ENCODE measurements at regions not wholly inside any gene's neighbourhood (a gene's known extent, or its start where the extent isn't known, plus 50 kb on each side); places are given as distances from the start of the nearest gene placed in this dataset.

DNA sequence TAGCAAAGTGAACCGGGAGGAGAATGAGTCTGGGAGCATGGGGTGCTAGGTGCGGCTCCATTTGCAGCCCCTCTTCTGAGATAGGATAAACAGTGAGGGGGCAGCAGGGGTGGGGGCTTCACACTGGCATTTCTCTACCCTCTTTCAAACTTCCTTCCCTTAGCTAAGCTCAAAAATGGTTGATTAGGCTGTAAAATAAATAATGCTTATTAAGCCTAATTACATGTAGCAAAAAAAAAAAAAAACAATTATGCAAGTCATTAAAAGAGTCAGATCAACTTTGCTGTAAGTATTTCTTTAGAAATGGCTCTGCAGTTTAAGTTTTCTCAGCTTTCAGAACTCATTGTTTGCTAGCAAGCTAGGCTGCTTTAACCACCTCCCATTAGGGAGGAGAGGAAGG is 182.7 kb upstream of the FBXO11 start:
- TF ChIP-seq, protein P1, sequence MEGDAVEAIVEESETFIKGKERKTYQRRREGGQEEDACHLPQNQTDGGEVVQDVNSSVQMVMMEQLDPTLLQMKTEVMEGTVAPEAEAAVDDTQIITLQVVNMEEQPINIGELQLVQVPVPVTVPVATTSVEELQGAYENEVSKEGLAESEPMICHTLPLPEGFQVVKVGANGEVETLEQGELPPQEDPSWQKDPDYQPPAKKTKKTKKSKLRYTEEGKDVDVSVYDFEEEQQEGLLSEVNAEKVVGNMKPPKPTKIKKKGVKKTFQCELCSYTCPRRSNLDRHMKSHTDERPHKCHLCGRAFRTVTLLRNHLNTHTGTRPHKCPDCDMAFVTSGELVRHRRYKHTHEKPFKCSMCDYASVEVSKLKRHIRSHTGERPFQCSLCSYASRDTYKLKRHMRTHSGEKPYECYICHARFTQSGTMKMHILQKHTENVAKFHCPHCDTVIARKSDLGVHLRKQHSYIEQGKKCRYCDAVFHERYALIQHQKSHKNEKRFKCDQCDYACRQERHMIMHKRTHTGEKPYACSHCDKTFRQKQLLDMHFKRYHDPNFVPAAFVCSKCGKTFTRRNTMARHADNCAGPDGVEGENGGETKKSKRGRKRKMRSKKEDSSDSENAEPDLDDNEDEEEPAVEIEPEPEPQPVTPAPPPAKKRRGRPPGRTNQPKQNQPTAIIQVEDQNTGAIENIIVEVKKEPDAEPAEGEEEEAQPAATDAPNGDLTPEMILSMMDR (IDR thresholded peaks at IDR 0.05), result no peak
- TF ChIP-seq POLR2A (IDR thresholded peaks at IDR 0.05), result no peak
